ENCODE measurements at regions not wholly inside any gene's neighbourhood (a gene's known extent, or its start where the extent isn't known, plus 50 kb on each side); places are given as distances from the start of the nearest gene placed in this dataset.

- no peak overlapping the region for H3K27ac ChIP-seq (ENCODE audit: insufficient read depth, low read depth, low read length)
- no peak overlapping the region for H3K9ac ChIP-seq (replicated peaks; ENCODE audit: extremely low read depth, insufficient read depth, low read length)
- POLR2A ChIA-PET: no interaction called here
- peaks cover 2 to 5% of the 10 kb centered on the region in 2 experiments for H3K27me3 ChIP-seq (ENCODE audit: control insufficient read depth in 2 of 2, insufficient read depth in 2 of 2, low read length in 2 of 2)
- TF ChIP-seq POLR2AphosphoS5 (IDR thresholded peaks at IDR 0.05; ENCODE audit: insufficient read depth, low read depth, low read length): no peak
- TF ChIP-seq MYC (IDR thresholded peaks at IDR 0.05; ENCODE audit: low read depth, low read length): no peak
- TF ChIP-seq MAX (IDR thresholded peaks at IDR 0.05; ENCODE audit: insufficient read depth, insufficient read length): no peak
- no peak for TF ChIP-seq FOS (IDR thresholded peaks at IDR 0.05; ENCODE audit: borderline replicate concordance, insufficient read depth, low read length)
- TF ChIP-seq EZH2 (IDR thresholded peaks at IDR 0.05; ENCODE audit: borderline replicate concordance, low read depth, low read length, severe bottlenecking): no peak
- TF ChIP-seq JUN (IDR thresholded peaks at IDR 0.05; ENCODE audit: borderline replicate concordance, insufficient read depth, insufficient read length, low read depth): no peak
- no peak for TF ChIP-seq GATA2 (IDR thresholded peaks at IDR 0.05; ENCODE audit: insufficient read depth, insufficient read length, low read depth, low read length)
- FAIRE-seq (no peak), DNase-seq (ENCODE audit: low read depth, low spot score) (no peak)
- no peak overlapping the region for H3K4me3 ChIP-seq (replicated peaks in 1 of 3; ENCODE audit: insufficient read depth in 1 of 3, low read depth in 1 of 3, low read length in 3 of 3)
- H3K36me3 ChIP-seq (ENCODE audit: control insufficient read depth in 2 of 2, extremely low read depth in 1 of 2, insufficient read depth in 2 of 2, low read length in 2 of 2): no peaks in the 10 kb centered on the region
- H3K9me1 ChIP-seq (replicated peaks; ENCODE audit: control insufficient read depth, extremely low read depth, insufficient read depth, low read length): no peaks in the 10 kb centered on the region
- dilution Hi-C loops (cut with MboI; ENCODE audit: extremely low pct_ligation_motif_present, low sequenced_read_pairs): no loop called here
- H3K4me2 ChIP-seq (ENCODE audit: insufficient read depth, low read length): no peak overlapping the region
- no peaks in the 10 kb centered on the region for H3K4me1 ChIP-seq (ENCODE audit: control insufficient read depth, extremely low read depth, insufficient read depth, low read length)
- H3K79me2 ChIP-seq (ENCODE audit: control insufficient read depth, insufficient read depth, low read length): no peaks in the 10 kb centered on the region
- no peaks in the 10 kb centered on the region for H3K9me3 ChIP-seq (replicated peaks; ENCODE audit: control insufficient read depth, insufficient read depth, low read length)
- no peaks in the 10 kb centered on the region for H4K20me1 ChIP-seq (replicated peaks; ENCODE audit: control insufficient read depth, extremely low read depth, insufficient read depth, low read length)
- CTCF ChIA-PET: interaction anchor here (1.1 to 1.4 kb wide), 3 partner anchors 11 to 61 kb away, joined by 3 to 4 read pairs (median 3); no protein-coding TSS in a partner anchor
- H2AFZ ChIP-seq (ENCODE audit: low read depth, low read length): no peak overlapping the region
- BruUV-seq (replicated peaks): no TSS peak
- intact Hi-C loops (cut with micrococcal nuclease): no loop called here
These were observed 74.8 kb upstream of the PLCL2 start for GRCh38 chr3:16809993-16810392.

Measured in endothelial cell of umbilical vein (primary cell).